GM18909 (cell line): ENCODE measurements at regions not wholly inside any gene's neighbourhood (a gene's known extent, or its start where the extent isn't known, plus 50 kb on each side); places are given as distances from the start of the nearest gene placed in this dataset.
"Not testable (repeated sequence)": the region's sequence is repeated elsewhere in the genome, so short reads cannot be mapped to it uniquely, and the experiment has no call there.

ENCODE experiments used
- ATAC-seq: cut with Tn5 transposase; IDR thresholded peaks from one replicate; pipeline ENCODE4 v1.9.1; 2021; ENCODE audit warnings: mild to moderate bottlenecking; ENCODE audit not compliant: unreplicated experiment, poor library complexity

GRCh38 chr11:81377418-81377817, 1356.2 kb downstream of the FAM181B start:
- no peak for ATAC-seq

DNA sequence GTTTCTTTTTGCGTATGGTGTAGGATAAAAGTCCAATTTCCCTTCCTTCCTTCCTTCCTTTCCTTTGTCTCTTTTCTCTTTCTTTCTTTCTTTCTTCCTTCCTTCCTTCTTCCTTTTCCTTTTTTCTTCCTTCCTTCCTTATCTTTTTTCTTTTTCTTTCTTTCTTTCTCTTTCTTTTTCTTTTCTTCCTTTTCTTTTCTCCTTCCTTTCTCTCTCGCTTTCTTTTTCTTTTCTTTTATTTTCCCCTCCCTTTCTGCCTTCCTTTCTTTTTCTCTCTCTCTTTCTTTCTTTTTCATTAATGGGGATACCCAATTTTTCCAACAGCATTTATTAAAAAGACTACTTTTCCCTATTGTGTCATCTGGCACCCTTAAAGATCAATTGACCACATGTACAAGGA, 1359.7 kb downstream of the FAM181B start:
- no peak for ATAC-seq

GRCh38 chr11:81368192-81368591, 1365.5 kb downstream of the FAM181B start:
- no peak for ATAC-seq

DNA sequence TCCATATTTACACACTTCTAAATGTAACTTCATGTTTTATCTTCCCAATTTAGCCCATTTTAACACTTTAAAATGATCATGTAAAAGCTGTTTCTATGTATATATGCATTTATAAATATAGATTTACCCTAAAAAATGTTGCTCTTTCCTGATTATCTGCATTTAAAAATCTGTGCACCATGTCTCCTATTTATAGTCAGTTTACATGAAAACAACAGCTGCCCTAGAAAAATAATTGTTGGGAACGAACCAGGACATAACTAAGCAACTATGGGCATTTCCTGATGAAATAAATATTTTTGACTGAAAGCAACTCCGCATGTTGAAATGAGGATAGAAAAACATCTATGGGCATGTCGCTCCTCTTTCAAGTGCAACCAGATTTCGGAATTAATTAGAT, 1368.2 kb downstream of the FAM181B start:
- no peak for ATAC-seq

DNA sequence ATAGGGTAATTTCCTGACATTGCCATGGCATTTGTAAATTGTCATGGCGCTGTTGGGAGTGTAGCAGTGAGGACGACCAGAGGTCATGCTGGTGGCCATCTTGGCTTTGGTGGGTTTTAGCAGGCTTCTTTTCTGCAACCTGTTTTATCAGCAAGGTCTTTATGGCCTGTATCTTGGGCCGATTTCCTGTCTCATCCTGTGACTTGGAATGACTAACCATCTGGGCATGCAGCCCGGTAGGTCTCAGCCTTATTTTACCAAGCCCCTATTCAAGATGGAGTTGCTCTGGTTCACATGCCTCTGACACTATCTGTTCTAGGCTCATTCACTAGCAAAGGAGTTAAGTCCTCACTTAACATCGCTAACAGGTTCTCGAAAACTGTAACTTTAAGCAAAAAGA, 1374.2 kb downstream of the FAM181B start:
- ATAC-seq: no peak

- ATAC-seq: no peak
These were observed 1388.1 kb downstream of the FAM181B start for GRCh38 chr11:81345609-81346008.

DNA sequence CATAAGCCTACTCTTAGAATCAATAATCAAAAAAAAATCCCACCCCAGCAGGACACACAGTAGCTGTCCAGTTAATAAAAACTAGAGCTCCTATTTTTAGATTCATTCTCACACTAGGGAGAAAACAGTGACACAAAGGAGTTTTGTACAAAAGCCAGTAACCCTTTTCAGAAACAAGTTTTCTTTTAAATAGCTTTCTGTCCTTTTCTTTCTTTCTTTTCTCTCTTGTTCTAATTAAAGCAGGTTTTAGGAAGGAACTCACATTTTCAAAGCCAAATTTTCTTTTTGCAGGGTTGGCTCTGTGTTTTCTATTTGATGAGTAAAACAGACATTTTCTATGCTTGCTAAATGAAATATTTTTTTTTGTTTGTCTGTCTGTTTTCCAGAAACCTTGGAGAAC, 1390.7 kb downstream of the FAM181B start:
- ATAC-seq: no peak

- ATAC-seq: no peak
These were observed 1393.4 kb downstream of the FAM181B start for GRCh38 chr11:81340225-81340624.

DNA sequence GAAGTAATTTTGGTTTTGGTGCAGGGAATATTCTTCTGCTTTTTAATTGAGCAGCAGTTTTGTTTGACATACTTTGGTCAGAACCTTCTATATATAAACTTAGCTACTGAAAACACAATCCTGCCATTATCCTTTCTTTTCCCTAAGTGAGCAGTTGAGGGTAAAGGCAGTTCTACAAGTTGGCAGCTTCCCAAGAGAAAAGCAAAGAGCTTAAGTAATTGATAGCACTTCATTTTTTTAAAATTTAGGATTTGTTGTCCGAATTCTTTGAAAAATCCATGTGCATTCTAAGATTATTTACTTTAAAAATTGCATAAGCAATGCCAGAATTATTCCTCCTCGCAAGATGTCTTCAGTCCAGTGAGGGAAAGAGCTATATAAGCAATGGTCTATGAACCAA, 1394.1 kb downstream of the FAM181B start:
- ATAC-seq: no peak

GRCh38 chr11:81337756-81338155, 1395.9 kb downstream of the FAM181B start:
- ATAC-seq: no peak

DNA sequence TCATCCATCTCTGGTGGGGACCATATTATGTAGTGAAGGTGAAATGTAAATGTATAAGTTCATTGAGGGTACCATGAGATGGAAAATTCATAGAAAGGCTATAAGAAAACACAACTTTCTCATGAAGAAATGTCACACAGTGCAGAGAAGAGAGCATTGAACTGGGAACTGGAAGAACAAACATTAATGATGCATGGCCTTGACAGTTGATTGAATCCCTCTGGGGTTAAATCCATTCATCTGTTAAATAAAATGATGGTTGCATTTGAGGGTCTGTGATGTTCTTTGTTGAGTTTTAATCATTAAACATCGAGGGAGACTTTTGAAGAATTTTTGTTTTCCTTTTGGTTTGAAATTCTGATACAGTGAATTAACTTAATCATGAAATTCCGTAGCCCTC, 1401.4 kb downstream of the FAM181B start:
- ATAC-seq: no peak

DNA sequence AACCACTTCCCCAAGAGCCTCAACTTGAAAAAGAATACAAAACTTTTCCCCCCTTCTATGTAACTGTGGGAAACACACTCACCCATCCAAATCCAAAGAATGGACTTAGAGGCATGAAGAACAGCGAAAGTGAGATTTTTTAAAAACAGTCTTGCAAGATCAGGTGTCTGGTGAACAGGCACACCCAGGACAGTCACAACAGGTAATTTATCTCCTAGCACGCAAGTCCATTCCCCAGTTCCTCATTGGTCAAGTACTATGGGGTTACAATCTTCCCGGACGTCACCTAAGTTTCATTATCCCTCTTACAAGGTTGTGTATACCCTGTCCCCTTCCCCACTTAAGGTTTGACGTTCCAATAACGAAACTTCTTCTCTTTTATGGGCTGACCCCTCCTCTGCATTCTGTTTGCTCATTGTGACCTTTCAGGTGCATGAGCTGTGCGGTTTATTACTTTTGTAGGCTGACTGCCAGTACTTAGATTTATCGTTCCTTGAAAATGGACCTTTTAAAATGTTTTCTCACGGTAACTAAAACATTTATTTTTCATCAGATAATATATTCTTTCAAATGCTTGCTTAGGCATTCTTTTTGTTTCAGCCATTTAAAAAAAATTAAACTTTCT, 1401.9 kb downstream of the FAM181B start:
- no peak for ATAC-seq

DNA sequence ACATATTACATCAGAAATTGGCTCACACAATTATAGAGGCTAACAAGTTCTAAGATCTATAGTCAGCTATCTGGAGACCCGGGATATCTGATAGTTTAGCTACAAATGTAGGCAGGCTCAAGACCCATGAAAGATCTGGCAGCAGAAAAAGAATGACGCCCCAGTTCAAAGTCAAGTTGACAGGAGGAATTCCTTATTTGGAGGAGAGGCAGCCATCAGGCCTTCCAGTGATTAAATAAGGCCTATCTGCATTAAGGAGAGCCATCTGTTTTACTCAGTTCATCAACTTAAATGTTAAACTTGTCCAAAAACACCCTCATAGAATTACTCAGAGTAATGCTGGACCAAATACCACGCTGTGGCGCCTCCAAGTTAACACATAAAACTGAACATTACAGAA, 1402.6 kb downstream of the FAM181B start:
- no peak for ATAC-seq

DNA sequence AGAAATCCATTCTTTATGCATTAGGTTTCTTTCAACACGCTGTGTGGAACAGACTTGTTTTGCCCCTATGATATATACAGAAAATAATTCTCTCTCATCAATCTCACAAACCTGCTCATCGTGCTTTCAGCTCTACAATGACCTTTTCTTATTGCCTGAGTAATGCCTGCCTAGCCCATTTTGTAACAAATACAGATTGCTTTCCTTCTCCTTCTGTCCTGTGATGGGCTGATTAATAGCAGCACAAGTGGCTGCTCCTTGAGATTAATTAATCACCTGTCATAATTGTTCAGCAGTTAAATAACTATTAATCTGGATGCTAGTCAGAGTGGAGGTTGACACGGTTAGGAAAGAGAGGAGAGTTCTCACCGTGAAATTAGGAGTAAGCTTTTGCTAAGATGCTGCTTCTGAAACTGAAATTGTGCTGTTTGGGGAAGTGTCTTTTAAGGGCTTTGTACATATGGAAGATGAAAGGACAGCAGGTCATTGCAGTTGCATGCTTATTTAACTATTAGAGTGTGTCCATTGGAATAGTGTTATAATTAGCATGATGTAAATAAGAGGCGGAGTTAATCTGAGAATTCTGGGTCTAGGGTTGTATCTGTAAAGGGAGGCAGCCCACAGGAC, 1430.5 kb downstream of the FAM181B start:
- ATAC-seq: no peak

- ATAC-seq: no peak
These were observed 1432.4 kb downstream of the FAM181B start for GRCh38 chr11:81301166-81301830.

GRCh38 chr11:81286959-81287358, 1446.7 kb downstream of the FAM181B start:
- ATAC-seq: no peak

- no peak for ATAC-seq
These were observed 1447.1 kb downstream of the FAM181B start for GRCh38 chr11:81286550-81286949.

DNA sequence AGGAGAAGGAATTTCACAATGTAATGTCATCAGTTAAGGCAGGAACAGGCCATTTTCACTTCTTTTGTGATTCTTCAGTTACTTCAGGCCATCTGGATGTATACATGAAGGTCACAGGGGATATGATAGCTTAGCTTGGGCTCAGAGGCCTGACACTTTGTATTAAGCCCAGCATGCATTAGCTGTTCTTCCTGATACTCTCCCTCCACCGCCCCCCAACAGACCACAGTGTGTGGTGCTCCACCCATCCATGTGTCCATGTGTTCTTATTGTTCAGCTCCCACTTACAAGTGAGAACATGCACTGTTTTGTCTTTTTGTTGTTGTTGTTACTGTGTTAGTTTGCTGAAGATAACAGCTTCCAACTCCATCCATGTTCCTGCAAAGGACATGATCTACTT, 1453.4 kb downstream of the FAM181B start:
- ATAC-seq: not testable (repeated sequence)

DNA sequence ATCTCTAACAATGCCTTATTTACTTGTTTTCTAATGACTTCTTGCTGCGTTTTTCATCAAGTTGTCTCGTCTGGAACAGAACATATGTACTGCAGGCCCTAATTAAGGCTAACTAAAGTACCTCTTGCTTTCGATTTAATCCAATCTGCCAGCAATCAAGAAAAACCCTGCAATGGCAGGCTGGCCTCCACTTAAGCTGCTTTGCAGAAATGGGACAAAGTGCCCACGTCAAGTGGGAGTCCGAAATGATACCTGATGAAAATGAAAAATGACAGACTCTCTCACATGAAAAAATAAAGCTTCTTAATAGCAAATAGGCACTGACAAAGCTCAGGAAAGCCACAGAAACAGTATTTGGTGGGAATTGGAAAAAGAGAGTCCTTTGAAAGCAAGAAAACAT, 1454.7 kb downstream of the FAM181B start:
- no peak for ATAC-seq

- no peak for ATAC-seq
These were observed 1463.0 kb downstream of the FAM181B start for GRCh38 chr11:81270686-81271085.

DNA sequence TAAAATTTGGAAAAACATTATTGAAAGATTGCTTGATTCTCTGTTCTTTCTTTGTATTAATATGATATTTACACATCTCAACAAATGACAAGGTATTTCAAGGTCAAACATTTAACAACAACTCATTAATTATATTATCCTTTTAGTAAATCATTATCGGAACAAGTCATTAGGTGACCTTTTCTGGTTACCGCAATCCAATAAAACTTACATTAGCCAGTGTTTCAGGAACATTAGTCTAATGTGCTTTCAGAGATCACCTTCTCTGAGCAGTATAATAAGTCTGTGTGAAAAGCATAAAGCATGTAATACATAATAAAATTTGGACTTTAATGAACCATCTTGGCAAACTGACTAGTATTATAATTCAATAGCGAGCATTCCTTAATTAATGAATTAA, 1466.4 kb downstream of the FAM181B start:
- no peak for ATAC-seq

GRCh38 chr11:81259471-81259870, 1474.2 kb downstream of the FAM181B start:
- no peak for ATAC-seq
